Natural killer cell (primary cell): ENCODE measurements at regions not wholly inside any gene's neighbourhood (a gene's known extent, or its start where the extent isn't known, plus 50 kb on each side); places are given as distances from the start of the nearest gene placed in this dataset.

Experiments
- ATAC-seq, 3 donors: fragments of 150-1000 bp in 2 of 3; fragments of 200-7000 bp in 1 of 3; cut with Tn5 transposase; 1 replicate in 1 of 3; 2 replicates in 2 of 3; pipeline ENCODE4 v1.10.0; 2021; ENCODE audit warnings: mild to moderate bottlenecking in 2 of 3, moderate library complexity in 2 of 3
- DNase-seq, 2 donors: peaks; one replicate each; pipeline versions ENCODE4 v3.0.0 to v3.0.0-alpha.2; 2013 to 2021; ENCODE audit warnings: mixed read lengths in 1 of 2
- H3K27ac ChIP-seq: one replicate; pipeline ENCODE4 v1.5.1; 2013; ENCODE audit warnings: mild to moderate bottlenecking, low read length
- H3K27me3 ChIP-seq: one replicate; pipeline ENCODE4 v1.6.1; 2013; ENCODE audit warnings: low read length; ENCODE audit not compliant: control insufficient read depth, insufficient read depth
- H3K36me3 ChIP-seq: one replicate; pipeline ENCODE4 v1.6.1; 2013; ENCODE audit warnings: low read length; ENCODE audit not compliant: control insufficient read depth, insufficient read depth
- H3K4me1 ChIP-seq: one replicate; pipeline ENCODE4 v1.6.1; 2013; ENCODE audit warnings: low read length; ENCODE audit not compliant: control insufficient read depth, insufficient read depth
- H3K4me3 ChIP-seq: one replicate; pipeline ENCODE4 v1.5.1; 2013; ENCODE audit warnings: low read length
- H3K9me3 ChIP-seq: one replicate; pipeline ENCODE4 v1.6.1; 2013; ENCODE audit warnings: low read length; ENCODE audit not compliant: control insufficient read depth, insufficient read depth
- H3K27ac Mint-ChIP-seq, 2 donors: one replicate each; pipeline ENCODE4 v1.8.0; 2022; ENCODE audit warnings: mild to moderate bottlenecking in 2 of 2, mixed read lengths in 2 of 2, moderate library complexity in 1 of 2
- H3K27me3 Mint-ChIP-seq, 2 donors: one replicate each; pipeline ENCODE4 v1.8.0; 2022; ENCODE audit warnings: low read depth in 2 of 2, mixed read lengths in 2 of 2
- H3K36me3 Mint-ChIP-seq: one replicate; pipeline ENCODE4 v1.8.0; 2022; ENCODE audit warnings: mixed read lengths
- H3K4me1 Mint-ChIP-seq, 2 donors: one replicate each; pipeline ENCODE4 v1.8.0; 2022; ENCODE audit warnings: mixed read lengths in 2 of 2
- H3K4me3 Mint-ChIP-seq: one replicate; pipeline ENCODE4 v1.8.0; 2022; ENCODE audit warnings: mild to moderate bottlenecking, moderate library complexity, mixed read lengths
- H3K9me3 Mint-ChIP-seq, 2 donors: one replicate each; pipeline ENCODE4 v1.8.0; 2022; ENCODE audit warnings: mixed read lengths in 2 of 2
- CTCF ChIP-seq: fragments of 200-600 bp; IDR thresholded peaks from one replicate; pipeline ENCODE4 v1.8.0; 2022; ENCODE audit warnings: antibody characterized with exemption
- WGBS: methylation state at CpG from one replicate; pipeline ENCODE4 v1.1.7; 2013; ENCODE audit warnings: missing lambda C conversion rate; ENCODE audit not compliant: insufficient coverage; 5-methylcytosine and 5-hydroxymethylcytosine counted together
- intact Hi-C: fragments of 100-400 bp; cut with micrococcal nuclease; formaldehyde crosslinking; loops from one replicate; pipeline ENCODE4 v1.14.2; 2022

- Mint-ChIP-seq H3K4me3 (no peak overlapping the region), H3K9me3 (peaks cover 20 to 26% of the 10 kb centered on the region in 2 donors), H3K27ac (no peak overlapping the region), H3K36me3 (no peaks in the 10 kb centered on the region), H3K27me3 (no peaks in the 10 kb centered on the region), H3K4me1 (no peaks in the 10 kb centered on the region)
- TF ChIP-seq CTCF: no peak
- Histone ChIP-seq H3K9me3 (no peaks in the 10 kb centered on the region), H3K27ac (no peak overlapping the region), H3K36me3 (no peaks in the 10 kb centered on the region), H3K4me3 (no peak overlapping the region), H3K4me1 (no peaks in the 10 kb centered on the region), H3K27me3 (no peaks in the 10 kb centered on the region)
- ATAC-seq: no peak
- 79% methylated on average over 4 of the region's 4 CpGs for WGBS
- intact Hi-C loops: no loop called here
- no peak for DNase-seq
These were observed 713.1 kb downstream of the DCDC2C start for GRCh38 chr2:4416431-4416830.

DNA sequence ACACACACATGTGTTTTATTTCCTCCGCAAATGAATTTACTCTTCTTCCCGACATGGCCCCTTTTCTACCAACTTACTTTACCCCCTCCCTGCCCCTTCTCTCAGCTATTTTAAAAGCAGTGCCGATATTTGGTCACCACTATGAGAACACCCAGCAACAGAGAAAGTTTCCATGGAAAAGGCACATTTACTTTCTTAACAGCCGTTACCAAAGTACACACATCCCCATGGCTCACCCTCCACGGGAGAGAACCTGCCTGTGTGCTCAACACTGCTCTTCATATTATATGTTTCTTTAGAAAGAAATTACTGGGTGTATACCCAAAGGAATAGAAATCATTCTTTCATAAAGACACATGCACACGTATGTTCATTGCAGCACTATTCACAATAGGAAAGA lies 714.4 kb downstream of the DCDC2C start:
- no peaks in the 10 kb centered on the region for H3K4me1 ChIP-seq
- Mint-ChIP-seq H3K27me3 (no peaks in the 10 kb centered on the region), H3K36me3 (no peaks in the 10 kb centered on the region), H3K4me3 (no peak overlapping the region), H3K4me1 (no peaks in the 10 kb centered on the region), H3K9me3 (peaks cover 21 to 30% of the 10 kb centered on the region in 2 donors), H3K27ac (no peak overlapping the region)
- TF ChIP-seq CTCF: no peak
- H3K27ac ChIP-seq: no peak overlapping the region
- whole genome bisulfite sequencing: 96% methylated on average over 4 of the region's 6 CpGs
- H3K36me3 ChIP-seq: no peaks in the 10 kb centered on the region
- ATAC-seq (no peak), DNase-seq (no peak)
- H3K27me3 ChIP-seq: no peaks in the 10 kb centered on the region
- no peak overlapping the region for H3K4me3 ChIP-seq
- intact Hi-C loops: no loop called here
- no peaks in the 10 kb centered on the region for H3K9me3 ChIP-seq

GRCh38 chr2:4420032-4420431 lies 716.7 kb downstream of the DCDC2C start:
- H3K27ac Mint-ChIP-seq: no peak overlapping the region
- no peaks in the 10 kb centered on the region for H3K4me1 Mint-ChIP-seq
- DNase-seq (no peak), ATAC-seq (no peak)
- WGBS: 64% methylated on average over 1 of the region's 3 CpGs
- H3K27ac ChIP-seq: no peak overlapping the region
- H3K27me3 ChIP-seq: no peaks in the 10 kb centered on the region
- H3K36me3 ChIP-seq: no peaks in the 10 kb centered on the region
- H3K9me3 Mint-ChIP-seq: peaks cover 17 to 26% of the 10 kb centered on the region in 2 donors
- H3K36me3 Mint-ChIP-seq: no peaks in the 10 kb centered on the region
- no peaks in the 10 kb centered on the region for H3K27me3 Mint-ChIP-seq
- intact Hi-C loops: no loop called here
- no peak overlapping the region for H3K4me3 Mint-ChIP-seq
- TF ChIP-seq CTCF: no peak
- H3K4me1 ChIP-seq: no peaks in the 10 kb centered on the region
- H3K4me3 ChIP-seq: no peak overlapping the region
- no peaks in the 10 kb centered on the region for H3K9me3 ChIP-seq

GRCh38 chr2:4424153-4424552 lies 720.8 kb downstream of the DCDC2C start:
- no peaks in the 10 kb centered on the region for H3K4me1 ChIP-seq
- ATAC-seq (no peak), DNase-seq (no peak)
- no peak for TF ChIP-seq CTCF
- H3K4me3 ChIP-seq: no peak overlapping the region
- peaks cover 9 to 21% of the 10 kb centered on the region in 2 donors for H3K9me3 Mint-ChIP-seq
- no peaks in the 10 kb centered on the region for H3K27me3 Mint-ChIP-seq
- no peak overlapping the region for H3K27ac Mint-ChIP-seq
- WGBS: 94% methylated on average over 6 of the region's 6 CpGs
- H3K4me3 Mint-ChIP-seq: no peak overlapping the region
- H3K4me1 Mint-ChIP-seq: no peaks in the 10 kb centered on the region
- no peaks in the 10 kb centered on the region for H3K36me3 ChIP-seq
- H3K27ac ChIP-seq: no peak overlapping the region
- H3K9me3 ChIP-seq: no peaks in the 10 kb centered on the region
- no peaks in the 10 kb centered on the region for H3K27me3 ChIP-seq
- H3K36me3 Mint-ChIP-seq: no peaks in the 10 kb centered on the region
- intact Hi-C loops: no loop called here
